Nephron progenitor cell (in vitro differentiated cells): ENCODE measurements at regions not wholly inside any gene's neighbourhood (a gene's known extent, or its start where the extent isn't known, plus 50 kb on each side); places are given as distances from the start of the nearest gene placed in this dataset.
"Not testable (repeated sequence)": the region's sequence is repeated elsewhere in the genome, so short reads cannot be mapped to it uniquely, and the experiment has no call there.

Experiments used
- DNase-seq: peaks from one replicate; pipeline ENCODE4 v3.0.0; 2021
- H3K27ac Mint-ChIP-seq: 2 replicates; pipeline ENCODE4 v1.8.0; 2021; ENCODE audit warnings: mild to moderate bottlenecking, moderate library complexity, mixed read lengths
- H3K27me3 Mint-ChIP-seq: 2 replicates; pipeline ENCODE4 v1.8.0; 2021; ENCODE audit warnings: mild to moderate bottlenecking, low read depth, mixed read lengths; ENCODE audit not compliant: poor library complexity
- H3K36me3 Mint-ChIP-seq: 2 replicates; pipeline ENCODE4 v1.8.0; 2021; ENCODE audit warnings: low read depth, mixed read lengths
- H3K4me1 Mint-ChIP-seq: 2 replicates; pipeline ENCODE4 v1.8.0; 2021; ENCODE audit warnings: mixed read lengths
- H3K4me3 Mint-ChIP-seq: 2 replicates; pipeline ENCODE4 v1.8.0; 2021; ENCODE audit warnings: mild to moderate bottlenecking, moderate library complexity, mixed read lengths
- H3K9me3 Mint-ChIP-seq: 2 replicates; pipeline ENCODE4 v1.8.0; 2021; ENCODE audit warnings: mild to moderate bottlenecking, moderate library complexity, mixed read lengths

GRCh38 chr9:138221446-138222054 lies 344.0 kb downstream of the CACNA1B start:
- not testable (repeated sequence) for H3K27ac Mint-ChIP-seq, H3K27me3 Mint-ChIP-seq, DNase-seq, H3K36me3 Mint-ChIP-seq, H3K9me3 Mint-ChIP-seq, H3K4me1 Mint-ChIP-seq
- peak overlapping the region; percentile 77 for H3K4me3 Mint-ChIP-seq

GRCh38 chr9:138237099-138237498 lies 359.5 kb downstream of the CACNA1B start:
- not testable (repeated sequence) for H3K9me3 Mint-ChIP-seq

GRCh38 chr9:138282903-138283302 lies 405.3 kb downstream of the CACNA1B start:
- H3K4me1 Mint-ChIP-seq, H3K36me3 Mint-ChIP-seq, H3K27me3 Mint-ChIP-seq, DNase-seq, H3K27ac Mint-ChIP-seq, H3K4me3 Mint-ChIP-seq, H3K9me3 Mint-ChIP-seq: not testable (repeated sequence)

More at GRCh38 chr9:138237099-138237498, 359.5 kb downstream of the CACNA1B start:
- H3K4me1 Mint-ChIP-seq, H3K4me3 Mint-ChIP-seq, H3K36me3 Mint-ChIP-seq, DNase-seq, H3K27me3 Mint-ChIP-seq, H3K27ac Mint-ChIP-seq: not testable (repeated sequence)
